ENCODE measurements at regions not wholly inside any gene's neighbourhood (a gene's known extent, or its start where the extent isn't known, plus 50 kb on each side); places are given as distances from the start of the nearest gene placed in this dataset.

DNA sequence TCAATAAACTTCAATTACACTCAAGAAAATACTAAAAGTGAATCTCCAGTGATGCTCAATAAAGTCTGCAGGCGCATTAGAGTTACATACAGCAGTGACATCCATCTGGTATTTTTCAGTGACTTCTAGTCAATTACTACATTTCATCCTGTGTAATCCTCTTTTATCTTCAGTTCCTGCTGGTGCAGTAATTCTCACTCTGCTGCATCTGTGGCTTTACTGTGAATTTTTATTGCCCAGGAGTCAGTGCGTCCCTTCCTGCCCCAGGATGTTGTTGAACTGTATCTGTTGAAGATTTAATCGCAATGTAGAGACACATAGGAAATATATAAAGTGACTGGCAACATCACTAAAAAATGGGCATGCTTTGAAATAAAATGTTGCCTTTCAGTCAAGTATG is 196.3 kb upstream of the TMTC4 start:
- TF ChIP-seq, protein P1, sequence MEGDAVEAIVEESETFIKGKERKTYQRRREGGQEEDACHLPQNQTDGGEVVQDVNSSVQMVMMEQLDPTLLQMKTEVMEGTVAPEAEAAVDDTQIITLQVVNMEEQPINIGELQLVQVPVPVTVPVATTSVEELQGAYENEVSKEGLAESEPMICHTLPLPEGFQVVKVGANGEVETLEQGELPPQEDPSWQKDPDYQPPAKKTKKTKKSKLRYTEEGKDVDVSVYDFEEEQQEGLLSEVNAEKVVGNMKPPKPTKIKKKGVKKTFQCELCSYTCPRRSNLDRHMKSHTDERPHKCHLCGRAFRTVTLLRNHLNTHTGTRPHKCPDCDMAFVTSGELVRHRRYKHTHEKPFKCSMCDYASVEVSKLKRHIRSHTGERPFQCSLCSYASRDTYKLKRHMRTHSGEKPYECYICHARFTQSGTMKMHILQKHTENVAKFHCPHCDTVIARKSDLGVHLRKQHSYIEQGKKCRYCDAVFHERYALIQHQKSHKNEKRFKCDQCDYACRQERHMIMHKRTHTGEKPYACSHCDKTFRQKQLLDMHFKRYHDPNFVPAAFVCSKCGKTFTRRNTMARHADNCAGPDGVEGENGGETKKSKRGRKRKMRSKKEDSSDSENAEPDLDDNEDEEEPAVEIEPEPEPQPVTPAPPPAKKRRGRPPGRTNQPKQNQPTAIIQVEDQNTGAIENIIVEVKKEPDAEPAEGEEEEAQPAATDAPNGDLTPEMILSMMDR (IDR thresholded peaks at IDR 0.05) = no peak
- no peak for TF ChIP-seq POLR2A (IDR thresholded peaks at IDR 0.05)
